Suprapubic skin (tissue), 4 donors: ENCODE measurements at regions not wholly inside any gene's neighbourhood (a gene's known extent, or its start where the extent isn't known, plus 50 kb on each side); places are given as distances from the start of the nearest gene placed in this dataset.

Experiments
- POLR2A ChIP-seq, 2 donors: fragments of 450-650 bp; IDR thresholded peaks; one replicate each; pipeline ENCODE4 v1.6.1; 2017; ENCODE audit warnings: antibody characterized with exemption in 2 of 2, mild to moderate bottlenecking in 2 of 2, moderate library complexity in 2 of 2
- POLR2AphosphoS5 ChIP-seq, 3 donors: sonication (generic); formaldehyde crosslinking; IDR thresholded peaks; one replicate each; pipeline ENCODE4 v1.6.1; 2017; ENCODE audit warnings: antibody characterized with exemption in 3 of 3
- TF ChIP-seq, protein P1 (sequence below), 2 donors: fragments of 200-600 bp in 1 of 2; fragments of 450-650 bp in 1 of 2; sonication (generic) in 1 of 2; IDR thresholded peaks; one replicate each; pipeline ENCODE4 v1.5.1; 2016 to 2019; ENCODE audit warnings: antibody characterized with exemption in 2 of 2, mild to moderate bottlenecking in 1 of 2, moderate library complexity in 1 of 2

DNA sequence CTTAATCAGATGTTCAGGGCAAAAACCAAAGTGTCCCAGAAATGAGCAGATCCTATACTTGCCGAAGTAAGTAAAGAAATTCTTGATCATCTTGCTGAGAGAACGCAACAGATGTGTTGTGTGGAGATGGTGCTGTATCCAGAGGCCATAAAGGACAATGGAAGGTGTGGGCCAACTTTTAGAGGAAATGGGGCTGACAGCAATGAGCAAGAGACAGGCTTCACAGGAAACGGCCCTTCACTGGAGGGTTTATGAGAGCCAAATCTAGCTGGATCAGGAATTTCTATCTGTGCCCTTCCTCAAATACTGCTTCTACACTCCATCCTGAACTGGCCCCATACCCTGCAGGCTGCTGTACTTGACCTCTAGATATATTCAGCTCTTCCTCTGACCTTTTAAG lies 583.9 kb upstream of the DIPK2B start:
- TF ChIP-seq, protein P1, sequence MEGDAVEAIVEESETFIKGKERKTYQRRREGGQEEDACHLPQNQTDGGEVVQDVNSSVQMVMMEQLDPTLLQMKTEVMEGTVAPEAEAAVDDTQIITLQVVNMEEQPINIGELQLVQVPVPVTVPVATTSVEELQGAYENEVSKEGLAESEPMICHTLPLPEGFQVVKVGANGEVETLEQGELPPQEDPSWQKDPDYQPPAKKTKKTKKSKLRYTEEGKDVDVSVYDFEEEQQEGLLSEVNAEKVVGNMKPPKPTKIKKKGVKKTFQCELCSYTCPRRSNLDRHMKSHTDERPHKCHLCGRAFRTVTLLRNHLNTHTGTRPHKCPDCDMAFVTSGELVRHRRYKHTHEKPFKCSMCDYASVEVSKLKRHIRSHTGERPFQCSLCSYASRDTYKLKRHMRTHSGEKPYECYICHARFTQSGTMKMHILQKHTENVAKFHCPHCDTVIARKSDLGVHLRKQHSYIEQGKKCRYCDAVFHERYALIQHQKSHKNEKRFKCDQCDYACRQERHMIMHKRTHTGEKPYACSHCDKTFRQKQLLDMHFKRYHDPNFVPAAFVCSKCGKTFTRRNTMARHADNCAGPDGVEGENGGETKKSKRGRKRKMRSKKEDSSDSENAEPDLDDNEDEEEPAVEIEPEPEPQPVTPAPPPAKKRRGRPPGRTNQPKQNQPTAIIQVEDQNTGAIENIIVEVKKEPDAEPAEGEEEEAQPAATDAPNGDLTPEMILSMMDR (IDR thresholded peaks at IDR 0.05), result no peak
- TF ChIP-seq POLR2AphosphoS5 (IDR thresholded peaks at IDR 0.05) (no peak), POLR2A (IDR thresholded peaks at IDR 0.05) (no peak)
